H9 (cell line): ENCODE measurements at regions not wholly inside any gene's neighbourhood (a gene's known extent, or its start where the extent isn't known, plus 50 kb on each side); places are given as distances from the start of the nearest gene placed in this dataset.
A peak's percentile ranks its signal among the peaks of the same experiment; 100 is the strongest.

Experiments
- DNase-seq: peaks from one replicate; pipeline ENCODE4 v3.0.0-alpha.2; 2017
- H2AFZ ChIP-seq: one replicate; pipeline ENCODE4 v1.6.1; 2013; ENCODE audit warnings: mild to moderate bottlenecking, low read length, control low read depth, moderate library complexity
- H2AK5ac ChIP-seq: 2 replicates; pipeline ENCODE4 v1.6.1; 2013; ENCODE audit warnings: low read length, control low read depth, mixed read lengths; ENCODE audit not compliant: insufficient read length
- H2BK120ac ChIP-seq: one replicate; pipeline ENCODE4 v1.6.1; 2013; ENCODE audit warnings: low read depth, mild to moderate bottlenecking, low read length, control low read depth, inconsistent platforms; ENCODE audit not compliant: poor library complexity, severe bottlenecking
- H2BK12ac ChIP-seq: 2 replicates; pipeline ENCODE4 v1.6.1; 2013; ENCODE audit warnings: low read length, control low read depth, mixed read lengths, low read depth; ENCODE audit not compliant: insufficient read length
- H2BK15ac ChIP-seq: 2 replicates; pipeline ENCODE4 v1.6.1; 2013; ENCODE audit warnings: low read depth, low read length, control low read depth
- H2BK20ac ChIP-seq: one replicate; pipeline ENCODE4 v1.6.1; 2013; ENCODE audit warnings: low read depth, mild to moderate bottlenecking, low read length, control low read depth, inconsistent platforms; ENCODE audit not compliant: poor library complexity, severe bottlenecking
- H2BK5ac ChIP-seq: 2 replicates; pipeline ENCODE4 v1.6.1; 2013; ENCODE audit warnings: low read length, control low read depth, mixed read lengths; ENCODE audit not compliant: insufficient read length
- H3K14ac ChIP-seq: 2 replicates; pipeline ENCODE4 v1.6.1; 2013; ENCODE audit warnings: low read length, control low read depth; ENCODE audit not compliant: insufficient read depth
- H3K18ac ChIP-seq: 2 replicates; pipeline ENCODE4 v1.6.1; 2013; ENCODE audit warnings: low read depth, mild to moderate bottlenecking, mixed read lengths, low read length, control low read depth; ENCODE audit not compliant: insufficient read length
- H3K23ac ChIP-seq: 2 replicates; pipeline ENCODE4 v1.6.1; 2013; ENCODE audit warnings: low read length, control low read depth, mixed read lengths, low read depth; ENCODE audit not compliant: insufficient read length
- H3K23me2 ChIP-seq: 2 replicates; pipeline ENCODE4 v1.6.1; 2013; ENCODE audit warnings: low read depth, mild to moderate bottlenecking, mixed read lengths, low read length, control low read depth; ENCODE audit not compliant: insufficient read length, poor library complexity, severe bottlenecking
- H3K27ac ChIP-seq: 2 replicates; pipeline ENCODE4 v1.5.1; 2013; ENCODE audit warnings: low read length, control low read depth, mixed read lengths, low read depth; ENCODE audit not compliant: insufficient read length
- H3K27me3 ChIP-seq: 2 replicates; pipeline ENCODE4 v1.6.1; 2013; ENCODE audit warnings: low read length, control low read depth, inconsistent platforms; ENCODE audit not compliant: insufficient read depth
- H3K4ac ChIP-seq: 2 replicates; pipeline ENCODE4 v1.6.1; 2013; ENCODE audit warnings: low read depth, mild to moderate bottlenecking, control low read depth, inconsistent platforms, low read length, moderate library complexity
- H3K4me1 ChIP-seq: 2 replicates; pipeline ENCODE4 v1.6.1; 2013; ENCODE audit warnings: low read length, control low read depth, inconsistent platforms; ENCODE audit not compliant: insufficient read depth
- H3K4me2 ChIP-seq: 2 replicates; pipeline ENCODE4 v1.6.1; 2013; ENCODE audit warnings: low read length, control low read depth, mixed read lengths; ENCODE audit not compliant: insufficient read length, insufficient read depth
- H3K56ac ChIP-seq: 2 replicates; pipeline ENCODE4 v1.6.1; 2013; ENCODE audit warnings: low read depth, mild to moderate bottlenecking, mixed read lengths, low read length, control low read depth; ENCODE audit not compliant: insufficient read length
- H3K79me1 ChIP-seq: 2 replicates; pipeline ENCODE4 v1.6.1; 2013; ENCODE audit warnings: low read depth, mild to moderate bottlenecking, moderate library complexity, low read length, control low read depth, inconsistent platforms; ENCODE audit not compliant: insufficient read depth, poor library complexity, severe bottlenecking
- H3K79me2 ChIP-seq: 2 replicates; pipeline ENCODE4 v1.6.1; 2013; ENCODE audit warnings: low read length, control low read depth, inconsistent platforms; ENCODE audit not compliant: insufficient read depth
- H3K9ac ChIP-seq: 2 replicates; pipeline ENCODE4 v1.6.1; 2013; ENCODE audit warnings: low read length, control low read depth, mixed read lengths; ENCODE audit not compliant: insufficient read length; ENCODE audit errors: extremely low read depth
- H3K9me3 ChIP-seq: one replicate; pipeline ENCODE4 v1.6.1; 2013; ENCODE audit warnings: low read depth, low read length, inconsistent platforms; ENCODE audit not compliant: control insufficient read depth
- H3T11ph ChIP-seq: one replicate; pipeline ENCODE4 v1.6.1; 2013; ENCODE audit warnings: mild to moderate bottlenecking, low read length, control low read depth, inconsistent platforms
- H4K20me1 ChIP-seq: one replicate; pipeline ENCODE4 v1.6.1; 2013; ENCODE audit not compliant: control insufficient read depth, insufficient read length, insufficient read depth
- H4K5ac ChIP-seq: 2 replicates; pipeline ENCODE4 v1.6.1; 2013; ENCODE audit warnings: low read depth, mild to moderate bottlenecking, mixed read lengths, low read length, control low read depth; ENCODE audit not compliant: insufficient read length
- H4K8ac ChIP-seq: replicated peaks from 2 replicates; pipeline ENCODE4 v1.6.1; 2013; ENCODE audit warnings: low read length, control low read depth, mixed read lengths, low read depth; ENCODE audit not compliant: insufficient read length
- H4K91ac ChIP-seq: 2 replicates; pipeline ENCODE4 v1.6.1; 2013; ENCODE audit warnings: low read depth, mild to moderate bottlenecking, moderate library complexity, mixed read lengths, low read length, control low read depth; ENCODE audit not compliant: insufficient read length
- H3K27ac Mint-ChIP-seq, 3 experiments: 2 replicates in 2 of 3; 3 replicates in 1 of 3; pipeline ENCODE4 v1.8.0; 2020 to 2021; ENCODE audit warnings: mixed read lengths in 3 of 3, mild to moderate bottlenecking in 1 of 3, moderate library complexity in 1 of 3
- H3K27me3 Mint-ChIP-seq: 2 replicates; pipeline ENCODE4 v1.8.0; 2021; ENCODE audit warnings: low read depth, mild to moderate bottlenecking, moderate library complexity, mixed read lengths
- H3K36me3 Mint-ChIP-seq, 3 experiments: 2 replicates in 2 of 3; 3 replicates in 1 of 3; pipeline ENCODE4 v1.8.0; 2020 to 2021; ENCODE audit warnings: low read depth in 3 of 3, mixed read lengths in 3 of 3; ENCODE audit not compliant: insufficient read depth in 1 of 3
- H3K4me1 Mint-ChIP-seq, 2 experiments: 2 replicates each; pipeline ENCODE4 v1.8.0; 2020; ENCODE audit warnings: mixed read lengths in 2 of 2
- H3K4me3 Mint-ChIP-seq, 2 experiments: 2 replicates in 1 of 2; 3 replicates in 1 of 2; pipeline ENCODE4 v1.8.0; 2020 to 2021; ENCODE audit warnings: mild to moderate bottlenecking in 2 of 2, mixed read lengths in 2 of 2, moderate library complexity in 1 of 2
- H3K9me3 Mint-ChIP-seq, 2 experiments: 2 replicates in 1 of 2; 3 replicates in 1 of 2; pipeline ENCODE4 v1.8.0; 2020; ENCODE audit warnings: mild to moderate bottlenecking in 2 of 2, mixed read lengths in 2 of 2, moderate library complexity in 1 of 2
- WGBS: extraction: QIAGEN DNeasy Blood & Tissue Kit; methylation state at CpG from one replicate; pipeline ENCODE4 v1.1.7; 2013; ENCODE audit warnings: missing lambda C conversion rate, low lambda C conversion rate, mixed read lengths; ENCODE audit not compliant: insufficient read length; ENCODE audit errors: extremely low coverage; 5-methylcytosine and 5-hydroxymethylcytosine counted together
- TF ChIP-seq, protein P1 (sequence below): fragments of 200-600 bp; sonication (generic); conservative IDR thresholded peaks from 3 replicates; pipeline ENCODE4 v1.8.0; 2021; ENCODE audit warnings: antibody characterized with exemption, mild to moderate bottlenecking

DNA sequence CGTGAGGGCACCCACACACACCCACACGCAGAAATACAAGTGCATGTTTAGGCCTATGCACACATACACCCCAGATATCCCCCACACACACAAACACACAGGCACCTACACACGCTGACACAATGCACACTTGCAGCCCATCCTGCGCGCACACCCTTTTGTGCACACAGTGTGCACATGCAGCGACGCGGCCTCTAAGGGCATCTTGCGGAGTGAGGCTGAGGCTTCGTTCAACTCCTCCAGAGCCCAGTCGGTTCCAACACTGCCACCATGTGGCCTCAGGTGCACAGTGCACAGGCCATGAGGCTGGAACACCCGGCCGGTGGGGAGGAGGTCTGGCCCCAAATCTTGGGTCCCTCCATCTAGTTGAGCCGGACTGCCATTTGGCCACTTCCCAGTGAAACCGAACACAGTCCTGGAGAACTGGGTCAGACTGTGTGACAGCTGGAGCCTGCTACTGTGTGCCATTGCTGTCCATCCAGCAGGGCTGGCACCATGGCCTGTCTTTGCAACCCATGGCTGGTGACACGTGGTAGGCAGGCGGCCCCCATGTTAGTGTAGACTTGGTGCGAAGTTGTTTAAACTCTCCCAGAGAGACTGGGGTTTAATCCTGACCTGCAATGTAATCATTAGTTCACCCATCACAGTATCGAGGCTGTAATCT, 97.7 kb upstream of the MVB12B start:
- H3K56ac ChIP-seq = no peak overlapping the region
- no peaks in the 10 kb centered on the region for H3K27me3 ChIP-seq
- no peaks in the 10 kb centered on the region for H3K4me1 ChIP-seq
- H3K18ac ChIP-seq = no peak overlapping the region
- H2BK5ac ChIP-seq = no peak overlapping the region
- H2BK12ac ChIP-seq = no peak overlapping the region
- H3K36me3 Mint-ChIP-seq = no peaks in the 10 kb centered on the region
- H3K4ac ChIP-seq = no peak overlapping the region
- no peaks in the 10 kb centered on the region for H3K23me2 ChIP-seq
- no peak overlapping the region for H3K14ac ChIP-seq
- no peak overlapping the region for H4K8ac ChIP-seq
- H3K79me1 ChIP-seq = no peaks in the 10 kb centered on the region
- H2AK5ac ChIP-seq = no peak overlapping the region
- peaks cover 0 to 8% of the 10 kb centered on the region in 2 experiments; a peak in 2 of 4 replicates for H3K4me1 Mint-ChIP-seq
- H3K9me3 Mint-ChIP-seq = no peaks in the 10 kb centered on the region
- no peak overlapping the region for H3K4me2 ChIP-seq
- H2BK15ac ChIP-seq = no peak overlapping the region
- H3K79me2 ChIP-seq = no peaks in the 10 kb centered on the region
- H3K4me3 Mint-ChIP-seq = no peak overlapping the region
- DNase-seq = peak; percentile 85
- no peak overlapping the region for H4K5ac ChIP-seq
- no peaks in the 10 kb centered on the region for H4K20me1 ChIP-seq
- no peak overlapping the region for H3K23ac ChIP-seq
- no peak overlapping the region for H3K27ac Mint-ChIP-seq
- no peak overlapping the region for H2BK20ac ChIP-seq
- H3K9ac ChIP-seq = no peak overlapping the region
- H2BK120ac ChIP-seq = no peak overlapping the region
- WGBS = no CpG with 5 or more reads among the region's 19 CpGs
- TF ChIP-seq, protein P1, sequence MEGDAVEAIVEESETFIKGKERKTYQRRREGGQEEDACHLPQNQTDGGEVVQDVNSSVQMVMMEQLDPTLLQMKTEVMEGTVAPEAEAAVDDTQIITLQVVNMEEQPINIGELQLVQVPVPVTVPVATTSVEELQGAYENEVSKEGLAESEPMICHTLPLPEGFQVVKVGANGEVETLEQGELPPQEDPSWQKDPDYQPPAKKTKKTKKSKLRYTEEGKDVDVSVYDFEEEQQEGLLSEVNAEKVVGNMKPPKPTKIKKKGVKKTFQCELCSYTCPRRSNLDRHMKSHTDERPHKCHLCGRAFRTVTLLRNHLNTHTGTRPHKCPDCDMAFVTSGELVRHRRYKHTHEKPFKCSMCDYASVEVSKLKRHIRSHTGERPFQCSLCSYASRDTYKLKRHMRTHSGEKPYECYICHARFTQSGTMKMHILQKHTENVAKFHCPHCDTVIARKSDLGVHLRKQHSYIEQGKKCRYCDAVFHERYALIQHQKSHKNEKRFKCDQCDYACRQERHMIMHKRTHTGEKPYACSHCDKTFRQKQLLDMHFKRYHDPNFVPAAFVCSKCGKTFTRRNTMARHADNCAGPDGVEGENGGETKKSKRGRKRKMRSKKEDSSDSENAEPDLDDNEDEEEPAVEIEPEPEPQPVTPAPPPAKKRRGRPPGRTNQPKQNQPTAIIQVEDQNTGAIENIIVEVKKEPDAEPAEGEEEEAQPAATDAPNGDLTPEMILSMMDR = peak; percentile 93
- H3K9me3 ChIP-seq = no peaks in the 10 kb centered on the region
- H4K91ac ChIP-seq = no peak overlapping the region
- H3K27me3 Mint-ChIP-seq = peaks cover 22% of the 10 kb centered on the region
- H3K27ac ChIP-seq = no peak overlapping the region
- H2AFZ ChIP-seq = no peak overlapping the region
- H3T11ph ChIP-seq = no peak overlapping the region
